Neural progenitor cell (in vitro differentiated cells): ENCODE measurements at regions not wholly inside any gene's neighbourhood (a gene's known extent, or its start where the extent isn't known, plus 50 kb on each side); places are given as distances from the start of the nearest gene placed in this dataset.

Experiments
- DNase-seq: peaks from one replicate; pipeline ENCODE4 v3.0.0-alpha.2; 2016; ENCODE audit warnings: low spot score
- H2AFZ ChIP-seq: fragments of 200-600 bp; sonication (generic); replicated peaks from 2 replicates; pipeline ENCODE4 v1.6.1; 2016; ENCODE audit warnings: antibody characterized with exemption
- H3F3A ChIP-seq: fragments of 200-600 bp; sonication (generic); 2 replicates; pipeline ENCODE4 v1.6.1; 2016; ENCODE audit warnings: antibody characterized with exemption, low read depth
- H3K27ac ChIP-seq: fragments of 200-600 bp; sonication (generic); 2 replicates; pipeline ENCODE4 v1.5.1; 2016; ENCODE audit warnings: mild to moderate bottlenecking
- H3K27me3 ChIP-seq: fragments of 200-600 bp; sonication (generic); 2 replicates; pipeline ENCODE4 v1.6.1; 2016; ENCODE audit warnings: mild to moderate bottlenecking, moderate library complexity
- H3K36me3 ChIP-seq: fragments of 200-600 bp; sonication (generic); 2 replicates; pipeline ENCODE4 v1.5.1; 2016
- H3K4me1 ChIP-seq: fragments of 200-600 bp; sonication (generic); 2 replicates; pipeline ENCODE4 v1.6.1; 2016; ENCODE audit warnings: mixed run types
- H3K4me2 ChIP-seq: fragments of 200-600 bp; sonication (generic); 2 replicates; pipeline ENCODE4 v1.6.1; 2016
- H3K4me3 ChIP-seq: fragments of 200-600 bp; sonication (generic); 2 replicates; pipeline ENCODE4 v1.5.1; 2016
- H3K79me2 ChIP-seq: fragments of 200-600 bp; sonication (generic); 2 replicates; pipeline ENCODE4 v1.6.1; 2016; ENCODE audit warnings: low read depth
- H3K9ac ChIP-seq: fragments of 200-600 bp; sonication (generic); 2 replicates; pipeline ENCODE4 v1.6.1; 2016
- H3K9me3 ChIP-seq: fragments of 200-600 bp; sonication (generic); 2 replicates; pipeline ENCODE4 v1.5.1; 2016; ENCODE audit warnings: low read depth
- H4K20me1 ChIP-seq: fragments of 200-600 bp; sonication (generic); 2 replicates; pipeline ENCODE4 v1.6.1; 2016; ENCODE audit warnings: low read depth
- H3K27ac Mint-ChIP-seq: 3 replicates; pipeline ENCODE4 v1.8.0; 2021; ENCODE audit warnings: mixed read lengths
- H3K27me3 Mint-ChIP-seq: 2 replicates; pipeline ENCODE4 v1.8.0; 2022; ENCODE audit warnings: low read depth, mild to moderate bottlenecking, inconsistent platforms, moderate library complexity, mixed read lengths; ENCODE audit not compliant: insufficient read depth
- H3K36me3 Mint-ChIP-seq: 3 replicates; pipeline ENCODE4 v1.8.0; 2021; ENCODE audit warnings: mixed read lengths
- H3K4me1 Mint-ChIP-seq: 3 replicates; pipeline ENCODE4 v1.8.0; 2021; ENCODE audit warnings: mixed read lengths
- H3K4me3 Mint-ChIP-seq: 3 replicates; pipeline ENCODE4 v1.8.0; 2021; ENCODE audit warnings: mild to moderate bottlenecking, moderate library complexity, mixed read lengths
- H3K9me3 Mint-ChIP-seq: 3 replicates; pipeline ENCODE4 v1.8.0; 2020; ENCODE audit warnings: mixed read lengths
- EZH2 ChIP-seq: fragments of 200-600 bp; sonication (generic); IDR thresholded peaks from 2 replicates; pipeline ENCODE4 v1.6.1; 2017; ENCODE audit warnings: antibody characterized with exemption, mild to moderate bottlenecking, moderate library complexity
- EZH2phosphoT487 ChIP-seq: fragments of 200-600 bp; sonication (generic); IDR thresholded peaks from 2 replicates; pipeline ENCODE4 v1.6.1; 2017; ENCODE audit warnings: antibody characterized with exemption
- TF ChIP-seq, protein P1 (sequence below): fragments of 200-600 bp; sonication (generic); IDR thresholded peaks from 2 replicates; pipeline ENCODE4 v1.5.1; 2017; ENCODE audit warnings: antibody characterized with exemption, mild to moderate bottlenecking

DNA sequence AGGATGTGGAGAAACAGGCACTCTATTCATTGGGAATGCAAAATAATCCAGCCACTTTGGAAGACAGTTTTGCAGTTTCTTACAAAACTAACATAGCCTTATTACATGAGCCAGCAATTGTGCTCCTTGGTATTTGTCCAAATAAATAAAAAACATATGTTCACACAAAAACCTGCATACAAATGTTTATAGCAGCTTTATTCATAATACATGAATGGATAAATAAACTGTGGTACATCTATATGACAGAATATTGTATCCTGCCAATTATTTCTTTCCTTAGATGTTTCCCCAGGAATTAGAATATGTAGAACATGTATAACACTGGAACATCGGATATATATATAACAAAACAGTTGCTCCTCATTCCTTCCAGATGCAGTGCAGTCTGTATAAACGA is 57.7 kb upstream of the VEGFC start:
- H3K4me1 ChIP-seq, result no peaks in the 10 kb centered on the region
- H3K9ac ChIP-seq, result no peak overlapping the region
- H3F3A ChIP-seq, result no peaks in the 10 kb centered on the region
- Mint-ChIP-seq H3K4me1 (no peaks in the 10 kb centered on the region), H3K9me3 (peaks cover 8% of the 10 kb centered on the region), H3K36me3 (no peaks in the 10 kb centered on the region), H3K27ac (no peak overlapping the region), H3K27me3 (peaks cover 2% of the 10 kb centered on the region), H3K4me3 (no peak overlapping the region)
- no peak overlapping the region for H3K4me3 ChIP-seq
- H3K27ac ChIP-seq, result no peak overlapping the region
- no peak overlapping the region for H3K4me2 ChIP-seq
- H4K20me1 ChIP-seq, result no peaks in the 10 kb centered on the region
- H3K79me2 ChIP-seq, result no peaks in the 10 kb centered on the region
- H3K9me3 ChIP-seq, result no peaks in the 10 kb centered on the region
- TF ChIP-seq EZH2phosphoT487, result no peak
- no peak for TF ChIP-seq EZH2
- TF ChIP-seq, protein P1, sequence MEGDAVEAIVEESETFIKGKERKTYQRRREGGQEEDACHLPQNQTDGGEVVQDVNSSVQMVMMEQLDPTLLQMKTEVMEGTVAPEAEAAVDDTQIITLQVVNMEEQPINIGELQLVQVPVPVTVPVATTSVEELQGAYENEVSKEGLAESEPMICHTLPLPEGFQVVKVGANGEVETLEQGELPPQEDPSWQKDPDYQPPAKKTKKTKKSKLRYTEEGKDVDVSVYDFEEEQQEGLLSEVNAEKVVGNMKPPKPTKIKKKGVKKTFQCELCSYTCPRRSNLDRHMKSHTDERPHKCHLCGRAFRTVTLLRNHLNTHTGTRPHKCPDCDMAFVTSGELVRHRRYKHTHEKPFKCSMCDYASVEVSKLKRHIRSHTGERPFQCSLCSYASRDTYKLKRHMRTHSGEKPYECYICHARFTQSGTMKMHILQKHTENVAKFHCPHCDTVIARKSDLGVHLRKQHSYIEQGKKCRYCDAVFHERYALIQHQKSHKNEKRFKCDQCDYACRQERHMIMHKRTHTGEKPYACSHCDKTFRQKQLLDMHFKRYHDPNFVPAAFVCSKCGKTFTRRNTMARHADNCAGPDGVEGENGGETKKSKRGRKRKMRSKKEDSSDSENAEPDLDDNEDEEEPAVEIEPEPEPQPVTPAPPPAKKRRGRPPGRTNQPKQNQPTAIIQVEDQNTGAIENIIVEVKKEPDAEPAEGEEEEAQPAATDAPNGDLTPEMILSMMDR, result no peak
- no peaks in the 10 kb centered on the region for H3K27me3 ChIP-seq
- DNase-seq, result no peak
- H3K36me3 ChIP-seq, result no peaks in the 10 kb centered on the region
- H2AFZ ChIP-seq, result no peak overlapping the region

DNA sequence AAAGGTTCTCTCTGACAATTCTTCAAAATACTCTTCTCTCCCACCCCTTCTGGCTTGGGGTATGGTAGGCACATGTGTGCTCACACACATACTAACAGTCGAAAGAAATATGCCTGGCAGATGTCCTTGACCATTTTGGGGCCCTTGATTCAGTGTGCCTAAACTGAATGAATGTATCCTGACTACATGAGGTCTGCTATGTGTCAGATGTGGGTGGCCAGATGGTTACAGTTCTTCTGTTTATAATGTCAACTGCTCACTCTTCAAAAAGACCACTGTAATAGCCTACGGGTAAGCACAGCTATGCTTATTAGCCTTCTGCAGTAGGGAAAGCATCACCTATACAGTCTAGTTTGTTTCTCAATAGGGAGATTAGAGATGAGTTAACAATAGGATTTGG is 63.7 kb upstream of the VEGFC start:
- H3K9me3 Mint-ChIP-seq, result no peaks in the 10 kb centered on the region
- no peak overlapping the region for H3K27ac Mint-ChIP-seq
- H3K27ac ChIP-seq, result no peak overlapping the region
- H3K4me2 ChIP-seq, result no peak overlapping the region
- H3F3A ChIP-seq, result no peaks in the 10 kb centered on the region
- peaks cover 2% of the 10 kb centered on the region for H3K27me3 Mint-ChIP-seq
- DNase-seq, result no peak
- H3K4me1 ChIP-seq, result no peaks in the 10 kb centered on the region
- H3K9me3 ChIP-seq, result no peaks in the 10 kb centered on the region
- no peak overlapping the region for H3K4me3 Mint-ChIP-seq
- no peaks in the 10 kb centered on the region for H3K27me3 ChIP-seq
- no peak overlapping the region for H3K4me3 ChIP-seq
- H3K4me1 Mint-ChIP-seq, result peaks cover 13% of the 10 kb centered on the region
- no peak overlapping the region for H3K9ac ChIP-seq
- no peaks in the 10 kb centered on the region for H3K79me2 ChIP-seq
- no peaks in the 10 kb centered on the region for H3K36me3 ChIP-seq
- no peaks in the 10 kb centered on the region for H4K20me1 ChIP-seq
- no peaks in the 10 kb centered on the region for H3K36me3 Mint-ChIP-seq
- H2AFZ ChIP-seq, result no peak overlapping the region
- TF ChIP-seq, protein P1, result no peak
- TF ChIP-seq EZH2 (no peak), EZH2phosphoT487 (no peak)

DNA sequence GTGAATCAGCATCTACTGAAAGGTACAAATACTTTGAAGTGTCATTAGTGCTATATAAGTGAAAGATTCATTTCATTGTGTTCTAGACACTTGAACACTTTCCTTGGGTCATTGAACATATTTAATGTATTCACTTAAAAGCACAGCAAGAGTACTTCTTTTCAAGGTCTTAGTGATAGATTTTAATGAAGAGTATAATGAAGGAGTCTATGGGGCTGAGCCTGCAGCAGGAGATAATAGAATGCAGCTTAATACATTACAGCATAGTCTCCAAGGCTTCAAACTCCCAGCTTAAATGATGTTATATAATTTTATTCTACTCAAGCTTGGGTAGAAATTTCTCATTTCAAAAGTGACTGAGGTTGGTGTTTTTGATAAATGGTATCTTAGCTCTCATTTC is 66.1 kb upstream of the VEGFC start:
- peaks cover 13% of the 10 kb centered on the region for H3K4me1 Mint-ChIP-seq
- no peak overlapping the region for H3K27ac Mint-ChIP-seq

More for the DNA sequence above, 66.1 kb upstream of the VEGFC start:
- no peak overlapping the region for H3K4me3 Mint-ChIP-seq
- H3K9me3 Mint-ChIP-seq, result peaks cover 3% of the 10 kb centered on the region
- Histone ChIP-seq H3K4me3 (no peak overlapping the region), H3K79me2 (no peaks in the 10 kb centered on the region), H3F3A (no peaks in the 10 kb centered on the region), H3K4me2 (no peak overlapping the region), H3K36me3 (no peaks in the 10 kb centered on the region), H4K20me1 (no peaks in the 10 kb centered on the region), H3K9me3 (no peaks in the 10 kb centered on the region), H3K27me3 (no peaks in the 10 kb centered on the region), H3K9ac (no peak overlapping the region), H3K4me1 (no peaks in the 10 kb centered on the region), H2AFZ (no peak overlapping the region), H3K27ac (no peak overlapping the region)
- TF ChIP-seq, protein P1, result no peak
- TF ChIP-seq EZH2phosphoT487, result no peak
- no peak for TF ChIP-seq EZH2
- H3K27me3 Mint-ChIP-seq, result no peaks in the 10 kb centered on the region
- H3K36me3 Mint-ChIP-seq, result no peaks in the 10 kb centered on the region
- no peak for DNase-seq
